HEK293 (cell line): ENCODE measurements at regions not wholly inside any gene's neighbourhood (a gene's known extent, or its start where the extent isn't known, plus 50 kb on each side); places are given as distances from the start of the nearest gene placed in this dataset.

Source experiments
- CTCF ChIA-PET: fragments of 350-600 bp; formaldehyde crosslinking; extraction: SDS; loops from one replicate; lab custom pipeline; 2021; ENCODE audit warnings: antibody characterized with exemption; lab: Yijun Ruan, JAX
- POLR2A ChIA-PET: fragments of 300-600 bp; formaldehyde crosslinking; extraction: SDS; loops from one replicate; lab custom pipeline; 2020; ENCODE audit warnings: antibody characterized with exemption, inconsistent platforms; lab: Yijun Ruan, JAX
- H3K27ac ChIP-seq: fragments of 200-500 bp; sonication (Bioruptor generic); 2 replicates; pipeline ENCODE4 v1.5.1; 2014; ENCODE audit warnings: low read depth, low read length, control low read depth, inconsistent platforms; ENCODE audit errors: extremely low read depth
- H3K36me3 ChIP-seq, 2 experiments: fragments of 200-500 bp in 1 of 2; sonication (Bioruptor generic) in 1 of 2; 1 replicate in 1 of 2; 2 replicates in 1 of 2; pipeline ENCODE4 v1.5.1; 2014 to 2017; ENCODE audit warnings: inconsistent platforms in 2 of 2, low read length in 2 of 2; ENCODE audit not compliant: control insufficient read depth in 2 of 2, insufficient read depth in 1 of 2
- H3K4me1 ChIP-seq: fragments of 200-500 bp; sonication (Bioruptor generic); 2 replicates; pipeline ENCODE4 v1.5.1; 2014; ENCODE audit warnings: mild to moderate bottlenecking, low read length, inconsistent platforms; ENCODE audit not compliant: control insufficient read depth, insufficient read depth
- H3K4me3 ChIP-seq: 2 replicates; pipeline ENCODE4 v1.5.1; 2011; ENCODE audit warnings: low read depth, mild to moderate bottlenecking, control low read depth, low read length, moderate library complexity
- H3K9me3 ChIP-seq: fragments of 200-500 bp; sonication (Bioruptor generic); 2 replicates; pipeline ENCODE4 v1.5.1; 2014; ENCODE audit warnings: low read depth, low read length, inconsistent platforms; ENCODE audit not compliant: control insufficient read depth, insufficient read depth
- IKZF3 ChIP-seq: fragments of 450-650 bp; IDR thresholded peaks from 2 replicates; pipeline ENCODE4 v1.5.0; 2018; ENCODE audit warnings: missing biosample characterization, mild to moderate bottlenecking, missing genetic modification characterization, moderate library complexity
- KLF1 ChIP-seq: fragments of 450-650 bp; formaldehyde crosslinking; IDR thresholded peaks from 2 replicates; pipeline ENCODE4 v1.5.1; 2016; ENCODE audit warnings: missing biosample characterization, missing genetic modification characterization
- KLF9 ChIP-seq: fragments of 450-650 bp; formaldehyde crosslinking; IDR thresholded peaks from 2 replicates; pipeline ENCODE4 v1.5.1; 2016; ENCODE audit warnings: missing biosample characterization, missing genetic modification characterization, low read depth
- ZNF155 ChIP-seq: fragments of 450-650 bp; formaldehyde crosslinking; IDR thresholded peaks from 2 replicates; pipeline ENCODE4 v1.5.1; 2016; ENCODE audit warnings: missing biosample characterization, missing genetic modification characterization
- ZNF184 ChIP-seq: fragments of 450-650 bp; IDR thresholded peaks from 2 replicates; pipeline ENCODE4 v1.5.1; 2018; ENCODE audit warnings: missing biosample characterization, mild to moderate bottlenecking, missing genetic modification characterization
- ZNF404 ChIP-seq: fragments of 450-650 bp; formaldehyde crosslinking; IDR thresholded peaks from 2 replicates; pipeline ENCODE4 v1.5.1; 2017; ENCODE audit warnings: missing biosample characterization, missing genetic modification characterization
- ZNF600 ChIP-seq: fragments of 450-650 bp; formaldehyde crosslinking; IDR thresholded peaks from 2 replicates; pipeline ENCODE4 v1.5.1; 2016; ENCODE audit warnings: missing biosample characterization, missing genetic modification characterization
- ZNF621 ChIP-seq: fragments of 450-650 bp; formaldehyde crosslinking; IDR thresholded peaks from 2 replicates; pipeline ENCODE4 v1.5.1; 2017; ENCODE audit warnings: missing biosample characterization, missing genetic modification characterization
- TF ChIP-seq, protein P1 (sequence below): fragments of 450-650 bp; formaldehyde crosslinking; IDR thresholded peaks from 2 replicates; pipeline ENCODE4 v1.5.1; 2016; ENCODE audit warnings: missing biosample characterization, missing genetic modification characterization
- TF ChIP-seq, protein P2 (sequence below): fragments of 450-650 bp; formaldehyde crosslinking; IDR thresholded peaks from 2 replicates; pipeline ENCODE4 v1.5.0; 2017; ENCODE audit warnings: missing biosample characterization, missing genetic modification characterization, borderline replicate concordance
- TF ChIP-seq, protein P3 (sequence below): fragments of 450-650 bp; formaldehyde crosslinking; IDR thresholded peaks from 2 replicates; pipeline ENCODE4 v1.5.1; 2017; ENCODE audit warnings: missing biosample characterization, missing genetic modification characterization
- TF ChIP-seq, protein P4 (sequence below): fragments of 450-650 bp; formaldehyde crosslinking; IDR thresholded peaks from 2 replicates; pipeline ENCODE4 v1.5.1; 2017; ENCODE audit warnings: missing biosample characterization, missing genetic modification characterization
- TF ChIP-seq, protein P5 (sequence below): fragments of 450-650 bp; formaldehyde crosslinking; IDR thresholded peaks from 2 replicates; pipeline ENCODE4 v1.5.1; 2016; ENCODE audit warnings: missing biosample characterization, missing genetic modification characterization
- TF ChIP-seq, protein P6 (sequence below): fragments of 450-650 bp; formaldehyde crosslinking; IDR thresholded peaks from 2 replicates; pipeline ENCODE4 v1.5.1; 2016; ENCODE audit warnings: missing biosample characterization, missing genetic modification characterization

DNA sequence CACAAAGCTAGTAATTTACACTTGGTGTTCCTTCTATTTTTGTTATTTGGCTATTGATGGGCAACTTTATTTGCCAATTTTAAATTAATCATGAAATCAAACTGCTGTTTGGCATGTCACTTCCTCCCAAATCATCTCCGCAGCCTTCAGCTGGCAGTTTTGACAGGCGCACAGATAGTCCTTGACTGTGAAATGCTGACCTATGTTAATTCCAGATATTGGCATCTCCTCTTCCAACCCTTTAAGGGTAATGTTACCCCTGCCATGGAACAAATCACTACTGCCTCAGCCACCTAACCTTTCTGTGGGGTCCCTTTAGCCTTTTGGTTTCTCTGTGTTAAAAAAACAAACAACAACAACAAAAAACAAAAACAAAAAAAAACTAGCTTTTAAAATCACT, 182.4 kb upstream of the TANK start (continued):
- TF ChIP-seq, protein P1, sequence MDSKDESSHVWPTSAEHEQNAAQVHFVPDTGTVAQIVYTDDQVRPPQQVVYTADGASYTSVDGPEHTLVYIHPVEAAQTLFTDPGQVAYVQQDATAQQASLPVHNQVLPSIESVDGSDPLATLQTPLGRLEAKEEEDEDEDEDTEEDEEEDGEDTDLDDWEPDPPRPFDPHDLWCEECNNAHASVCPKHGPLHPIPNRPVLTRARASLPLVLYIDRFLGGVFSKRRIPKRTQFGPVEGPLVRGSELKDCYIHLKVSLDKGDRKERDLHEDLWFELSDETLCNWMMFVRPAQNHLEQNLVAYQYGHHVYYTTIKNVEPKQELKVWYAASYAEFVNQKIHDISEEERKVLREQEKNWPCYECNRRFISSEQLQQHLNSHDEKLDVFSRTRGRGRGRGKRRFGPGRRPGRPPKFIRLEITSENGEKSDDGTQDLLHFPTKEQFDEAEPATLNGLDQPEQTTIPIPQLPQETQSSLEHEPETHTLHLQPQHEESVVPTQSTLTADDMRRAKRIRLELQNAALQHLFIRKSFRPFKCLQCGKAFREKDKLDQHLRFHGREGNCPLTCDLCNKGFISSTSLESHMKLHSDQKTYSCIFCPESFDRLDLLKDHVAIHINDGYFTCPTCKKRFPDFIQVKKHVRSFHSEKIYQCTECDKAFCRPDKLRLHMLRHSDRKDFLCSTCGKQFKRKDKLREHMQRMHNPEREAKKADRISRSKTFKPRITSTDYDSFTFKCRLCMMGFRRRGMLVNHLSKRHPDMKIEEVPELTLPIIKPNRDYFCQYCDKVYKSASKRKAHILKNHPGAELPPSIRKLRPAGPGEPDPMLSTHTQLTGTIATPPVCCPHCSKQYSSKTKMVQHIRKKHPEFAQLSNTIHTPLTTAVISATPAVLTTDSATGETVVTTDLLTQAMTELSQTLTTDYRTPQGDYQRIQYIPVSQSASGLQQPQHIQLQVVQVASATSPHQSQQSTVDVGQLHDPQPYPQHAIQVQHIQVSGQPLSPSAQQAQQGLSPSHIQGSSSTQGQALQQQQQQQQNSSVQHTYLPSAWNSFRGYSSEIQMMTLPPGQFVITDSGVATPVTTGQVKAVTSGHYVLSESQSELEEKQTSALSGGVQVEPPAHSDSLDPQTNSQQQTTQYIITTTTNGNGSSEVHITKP = no peak

DNA sequence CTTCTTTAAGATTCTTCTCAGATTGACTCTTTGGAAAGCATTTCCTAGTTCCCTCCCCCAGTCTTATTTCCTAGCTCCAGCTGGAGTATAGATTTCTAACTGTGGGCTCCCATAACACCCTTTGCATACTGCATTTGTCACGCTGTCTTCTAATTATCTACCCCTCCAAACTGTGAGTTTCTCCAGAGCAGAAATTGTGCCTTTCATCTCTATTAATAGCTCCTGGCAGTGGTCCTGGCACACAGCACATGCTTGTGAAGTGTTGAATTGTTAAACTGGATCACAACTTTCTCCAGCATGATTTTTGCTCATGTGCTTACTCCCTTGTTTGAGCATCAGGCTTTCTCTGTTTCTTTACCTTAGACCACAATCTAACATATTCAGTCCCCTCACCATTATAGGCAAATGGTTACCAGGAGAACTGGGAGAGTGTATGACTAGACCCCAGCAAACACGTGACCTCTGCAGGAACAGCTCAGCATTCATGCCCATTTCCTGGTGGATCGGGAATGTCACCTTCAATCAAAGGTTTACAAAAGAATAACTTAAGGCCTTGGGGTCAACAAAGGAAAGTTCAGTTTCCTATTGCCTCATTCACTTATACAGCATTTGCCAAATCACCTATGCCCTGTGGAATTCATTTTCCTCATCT, 175.7 kb upstream of the TANK start:
- H3K4me1 ChIP-seq = no peaks in the 10 kb centered on the region
- TF ChIP-seq ZNF184 (tag by site-specific recombination) (no peak), ZNF404 (no peak), ZNF621 (no peak), ZNF155 (tag by site-specific recombination) (no peak), KLF9 (no peak), IKZF3 (tag by site-specific recombination) (no peak), KLF1 (tag by site-specific recombination) (no peak), ZNF600 (tag by site-specific recombination) (no peak)
- TF ChIP-seq, protein P2, sequence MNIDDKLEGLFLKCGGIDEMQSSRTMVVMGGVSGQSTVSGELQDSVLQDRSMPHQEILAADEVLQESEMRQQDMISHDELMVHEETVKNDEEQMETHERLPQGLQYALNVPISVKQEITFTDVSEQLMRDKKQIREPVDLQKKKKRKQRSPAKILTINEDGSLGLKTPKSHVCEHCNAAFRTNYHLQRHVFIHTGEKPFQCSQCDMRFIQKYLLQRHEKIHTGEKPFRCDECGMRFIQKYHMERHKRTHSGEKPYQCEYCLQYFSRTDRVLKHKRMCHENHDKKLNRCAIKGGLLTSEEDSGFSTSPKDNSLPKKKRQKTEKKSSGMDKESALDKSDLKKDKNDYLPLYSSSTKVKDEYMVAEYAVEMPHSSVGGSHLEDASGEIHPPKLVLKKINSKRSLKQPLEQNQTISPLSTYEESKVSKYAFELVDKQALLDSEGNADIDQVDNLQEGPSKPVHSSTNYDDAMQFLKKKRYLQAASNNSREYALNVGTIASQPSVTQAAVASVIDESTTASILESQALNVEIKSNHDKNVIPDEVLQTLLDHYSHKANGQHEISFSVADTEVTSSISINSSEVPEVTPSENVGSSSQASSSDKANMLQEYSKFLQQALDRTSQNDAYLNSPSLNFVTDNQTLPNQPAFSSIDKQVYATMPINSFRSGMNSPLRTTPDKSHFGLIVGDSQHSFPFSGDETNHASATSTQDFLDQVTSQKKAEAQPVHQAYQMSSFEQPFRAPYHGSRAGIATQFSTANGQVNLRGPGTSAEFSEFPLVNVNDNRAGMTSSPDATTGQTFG = no peak
- TF ChIP-seq, protein P3, sequence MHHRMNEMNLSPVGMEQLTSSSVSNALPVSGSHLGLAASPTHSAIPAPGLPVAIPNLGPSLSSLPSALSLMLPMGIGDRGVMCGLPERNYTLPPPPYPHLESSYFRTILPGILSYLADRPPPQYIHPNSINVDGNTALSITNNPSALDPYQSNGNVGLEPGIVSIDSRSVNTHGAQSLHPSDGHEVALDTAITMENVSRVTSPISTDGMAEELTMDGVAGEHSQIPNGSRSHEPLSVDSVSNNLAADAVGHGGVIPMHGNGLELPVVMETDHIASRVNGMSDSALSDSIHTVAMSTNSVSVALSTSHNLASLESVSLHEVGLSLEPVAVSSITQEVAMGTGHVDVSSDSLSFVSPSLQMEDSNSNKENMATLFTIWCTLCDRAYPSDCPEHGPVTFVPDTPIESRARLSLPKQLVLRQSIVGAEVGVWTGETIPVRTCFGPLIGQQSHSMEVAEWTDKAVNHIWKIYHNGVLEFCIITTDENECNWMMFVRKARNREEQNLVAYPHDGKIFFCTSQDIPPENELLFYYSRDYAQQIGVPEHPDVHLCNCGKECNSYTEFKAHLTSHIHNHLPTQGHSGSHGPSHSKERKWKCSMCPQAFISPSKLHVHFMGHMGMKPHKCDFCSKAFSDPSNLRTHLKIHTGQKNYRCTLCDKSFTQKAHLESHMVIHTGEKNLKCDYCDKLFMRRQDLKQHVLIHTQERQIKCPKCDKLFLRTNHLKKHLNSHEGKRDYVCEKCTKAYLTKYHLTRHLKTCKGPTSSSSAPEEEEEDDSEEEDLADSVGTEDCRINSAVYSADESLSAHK (tag by site-specific recombination) = no peak
- TF ChIP-seq, protein P4, sequence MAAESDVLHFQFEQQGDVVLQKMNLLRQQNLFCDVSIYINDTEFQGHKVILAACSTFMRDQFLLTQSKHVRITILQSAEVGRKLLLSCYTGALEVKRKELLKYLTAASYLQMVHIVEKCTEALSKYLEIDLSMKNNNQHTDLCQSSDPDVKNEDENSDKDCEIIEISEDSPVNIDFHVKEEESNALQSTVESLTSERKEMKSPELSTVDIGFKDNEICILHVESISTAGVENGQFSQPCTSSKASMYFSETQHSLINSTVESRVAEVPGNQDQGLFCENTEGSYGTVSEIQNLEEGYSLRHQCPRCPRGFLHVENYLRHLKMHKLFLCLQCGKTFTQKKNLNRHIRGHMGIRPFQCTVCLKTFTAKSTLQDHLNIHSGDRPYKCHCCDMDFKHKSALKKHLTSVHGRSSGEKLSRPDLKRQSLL (tag by site-specific recombination) = no peak
- TF ChIP-seq, protein P5, sequence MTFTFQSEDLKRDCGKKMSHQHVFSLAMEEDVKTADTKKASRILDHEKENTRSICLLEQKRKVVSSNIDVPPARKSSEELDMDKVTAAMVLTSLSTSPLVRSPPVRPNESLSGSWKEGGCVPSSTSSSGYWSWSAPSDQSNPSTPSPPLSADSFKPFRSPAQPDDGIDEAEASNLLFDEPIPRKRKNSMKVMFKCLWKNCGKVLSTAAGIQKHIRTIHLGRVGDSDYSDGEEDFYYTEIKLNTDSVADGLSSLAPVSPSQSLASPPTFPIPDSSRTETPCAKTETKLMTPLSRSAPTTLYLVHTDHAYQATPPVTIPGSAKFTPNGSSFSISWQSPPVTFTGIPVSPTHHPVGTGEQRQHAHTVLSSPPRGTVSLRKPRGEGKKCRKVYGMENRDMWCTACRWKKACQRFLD (tag by site-specific recombination) = no peak
- TF ChIP-seq, protein P6, sequence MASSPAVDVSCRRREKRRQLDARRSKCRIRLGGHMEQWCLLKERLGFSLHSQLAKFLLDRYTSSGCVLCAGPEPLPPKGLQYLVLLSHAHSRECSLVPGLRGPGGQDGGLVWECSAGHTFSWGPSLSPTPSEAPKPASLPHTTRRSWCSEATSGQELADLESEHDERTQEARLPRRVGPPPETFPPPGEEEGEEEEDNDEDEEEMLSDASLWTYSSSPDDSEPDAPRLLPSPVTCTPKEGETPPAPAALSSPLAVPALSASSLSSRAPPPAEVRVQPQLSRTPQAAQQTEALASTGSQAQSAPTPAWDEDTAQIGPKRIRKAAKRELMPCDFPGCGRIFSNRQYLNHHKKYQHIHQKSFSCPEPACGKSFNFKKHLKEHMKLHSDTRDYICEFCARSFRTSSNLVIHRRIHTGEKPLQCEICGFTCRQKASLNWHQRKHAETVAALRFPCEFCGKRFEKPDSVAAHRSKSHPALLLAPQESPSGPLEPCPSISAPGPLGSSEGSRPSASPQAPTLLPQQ (tag by site-specific recombination) = no peak
- TF ChIP-seq, all 188 proteins: peak for 0
- POLR2A ChIA-PET = no interaction called here
- no peaks in the 10 kb centered on the region for H3K36me3 ChIP-seq
- CTCF ChIA-PET = interaction anchor here (0.7 to 1.8 kb wide), 2 partner anchors 79 to 276 kb away, joined by 4 to 7 read pairs; no protein-coding TSS in a partner anchor
- H3K9me3 ChIP-seq = no peaks in the 10 kb centered on the region
- H3K4me3 ChIP-seq = no peak overlapping the region
- no peak overlapping the region for H3K27ac ChIP-seq
